ENCODE measurements at regions not wholly inside any gene's neighbourhood (a gene's known extent, or its start where the extent isn't known, plus 50 kb on each side); places are given as distances from the start of the nearest gene placed in this dataset.

DNA sequence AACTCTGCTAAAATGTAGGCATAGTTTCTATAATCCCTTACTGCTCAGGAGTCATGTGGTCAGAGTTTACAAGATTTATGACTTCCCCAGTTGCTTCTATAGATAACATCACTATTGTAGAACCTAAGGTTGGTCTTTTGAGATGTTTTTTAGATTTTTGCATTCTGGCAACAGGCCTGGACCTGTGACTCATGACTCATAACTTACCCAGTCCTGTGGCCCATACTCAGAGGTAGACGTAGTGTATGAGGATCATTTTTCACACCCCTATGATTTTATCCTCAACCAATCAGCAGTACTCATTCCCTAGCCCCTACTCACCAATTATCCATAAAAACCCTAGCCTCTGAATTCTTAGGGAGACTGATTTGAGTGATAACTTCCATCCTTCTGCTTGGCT is 384.4 kb upstream of the DDI1 start:
- TF ChIP-seq POLR2A (IDR thresholded peaks at IDR 0.05; ENCODE audit: low read length) (no peak), GATA1 (IDR thresholded peaks at IDR 0.05; ENCODE audit: low read depth, low read length) (no peak)
